BE2C (cell line): ENCODE measurements at regions not wholly inside any gene's neighbourhood (a gene's known extent, or its start where the extent isn't known, plus 50 kb on each side); places are given as distances from the start of the nearest gene placed in this dataset.

Source experiments
- DNase-seq: peaks from one replicate; pipeline ENCODE4 v3.0.0-alpha.2; 2020
- H3K27me3 ChIP-seq: fragments of 250-450 bp; sonication (Bioruptor Pico); 2 replicates; pipeline ENCODE4 v1.5.1; 2020; ENCODE audit warnings: mild to moderate bottlenecking
- H3K36me3 ChIP-seq: fragments of 250-450 bp; sonication (Bioruptor Pico); 2 replicates; pipeline ENCODE4 v1.5.1; 2020; ENCODE audit warnings: mild to moderate bottlenecking
- H3K4me1 ChIP-seq: fragments of 250-450 bp; sonication (Bioruptor Pico); 2 replicates; pipeline ENCODE4 v1.5.1; 2020
- H3K4me3 ChIP-seq: 2 replicates; pipeline ENCODE4 v1.5.1; 2011; ENCODE audit warnings: low read depth, low read length
- H3K9me3 ChIP-seq: fragments of 250-450 bp; sonication (Bioruptor Pico); 2 replicates; pipeline ENCODE4 v1.5.1; 2020
- CTCF ChIP-seq: IDR thresholded peaks from 2 replicates; pipeline ENCODE4 v1.5.1; 2012; ENCODE audit warnings: mild to moderate bottlenecking, low read depth, low read length

DNA sequence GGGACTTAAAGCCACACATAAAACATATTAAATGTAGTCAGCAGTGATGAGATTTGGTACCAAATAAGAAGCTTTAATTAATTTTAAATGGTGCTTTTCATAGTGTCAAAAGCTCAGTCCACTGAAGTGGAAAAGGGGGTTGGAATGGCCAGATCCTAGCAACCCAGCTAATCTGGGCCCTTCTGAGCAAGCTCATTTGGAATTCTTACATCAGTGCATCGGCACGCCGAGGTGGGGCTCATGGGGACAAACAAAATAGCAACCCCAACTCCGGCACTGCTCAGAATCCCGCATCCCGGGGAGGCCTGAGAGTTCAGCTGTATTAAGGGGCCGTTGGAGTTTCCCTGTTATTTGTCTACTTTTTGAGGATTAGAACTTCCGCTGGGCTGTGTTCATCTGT is 526.4 kb downstream of the SOX2 start:
- H3K36me3 ChIP-seq, result no peaks in the 10 kb centered on the region
- no peaks in the 10 kb centered on the region for H3K27me3 ChIP-seq
- H3K9me3 ChIP-seq, result no peaks in the 10 kb centered on the region
- no peak for TF ChIP-seq CTCF
- peaks cover 18% of the 10 kb centered on the region for H3K4me1 ChIP-seq
- DNase-seq, result no peak
- no peak overlapping the region for H3K4me3 ChIP-seq

DNA sequence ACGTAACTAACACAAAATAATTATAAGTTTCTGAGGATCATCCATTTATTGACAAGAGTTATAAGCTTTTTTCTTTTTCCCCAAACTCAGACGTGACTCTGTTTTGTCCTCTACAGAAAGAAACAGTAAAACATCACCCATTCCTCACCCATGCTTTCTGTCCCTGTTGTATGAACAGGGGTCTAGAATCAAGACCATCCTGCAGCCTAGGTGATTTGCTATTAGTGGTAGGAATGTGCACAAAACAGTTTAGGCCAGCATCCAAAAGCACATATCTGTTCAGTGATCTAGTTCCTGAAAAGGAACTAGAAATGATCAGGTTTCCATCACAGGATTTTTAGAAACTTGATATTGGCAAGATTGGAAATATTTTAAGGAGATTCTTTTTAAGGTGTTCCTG is 527.6 kb downstream of the SOX2 start:
- Histone ChIP-seq H3K4me1 (peaks cover 23% of the 10 kb centered on the region), H3K9me3 (no peaks in the 10 kb centered on the region), H3K36me3 (no peaks in the 10 kb centered on the region), H3K27me3 (no peaks in the 10 kb centered on the region), H3K4me3 (no peak overlapping the region)
- 0 out of 2 replicates have a peak, but pooled peaks have one; percentile 19 for TF ChIP-seq CTCF
- no peak for DNase-seq

DNA sequence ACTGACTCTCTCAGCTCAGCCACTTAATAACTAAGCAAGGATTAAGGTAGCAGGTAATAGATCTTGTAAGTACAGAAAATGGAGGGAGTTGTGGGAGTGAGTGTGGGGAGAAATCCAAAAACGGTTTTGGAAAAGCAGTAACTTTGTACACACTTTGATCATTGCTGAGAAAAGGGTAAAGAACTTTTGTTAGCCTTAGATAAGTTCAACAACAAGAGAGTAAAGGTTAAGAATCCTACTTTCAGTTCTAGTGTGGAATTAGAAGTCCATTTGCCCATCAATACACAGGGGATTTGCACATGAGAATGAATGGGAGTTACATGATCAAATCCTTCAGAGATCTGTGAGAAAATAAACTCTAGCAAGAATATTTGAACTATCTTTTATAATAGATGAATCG is 528.7 kb downstream of the SOX2 start:
- Histone ChIP-seq H3K9me3 (no peaks in the 10 kb centered on the region), H3K4me3 (no peak overlapping the region), H3K27me3 (no peaks in the 10 kb centered on the region), H3K36me3 (no peaks in the 10 kb centered on the region), H3K4me1 (peaks cover 23% of the 10 kb centered on the region)
- TF ChIP-seq CTCF, result no peak
- DNase-seq, result no peak

- no peaks in the 10 kb centered on the region for H3K27me3 ChIP-seq
- peaks cover 23% of the 10 kb centered on the region for H3K4me1 ChIP-seq
- H3K4me3 ChIP-seq, result no peak overlapping the region
- TF ChIP-seq CTCF, result no peak
- no peak for DNase-seq
- no peaks in the 10 kb centered on the region for H3K36me3 ChIP-seq
- H3K9me3 ChIP-seq, result no peaks in the 10 kb centered on the region
Measured at GRCh38 chr3:182241196-182241765, 529.6 kb downstream of the SOX2 start.

- TF ChIP-seq CTCF, result no peak
- H3K9me3 ChIP-seq, result no peaks in the 10 kb centered on the region
- no peaks in the 10 kb centered on the region for H3K36me3 ChIP-seq
- H3K4me1 ChIP-seq, result peaks cover 23% of the 10 kb centered on the region
- no peak overlapping the region for H3K4me3 ChIP-seq
- peak; percentile 36 for DNase-seq
- H3K27me3 ChIP-seq, result no peaks in the 10 kb centered on the region
Measured at GRCh38 chr3:182241766-182242488, 530.2 kb downstream of the SOX2 start.

- TF ChIP-seq CTCF, result no peak
- DNase-seq, result no peak
- no peaks in the 10 kb centered on the region for H3K27me3 ChIP-seq
- H3K4me3 ChIP-seq, result no peak overlapping the region
- H3K4me1 ChIP-seq, result peaks cover 23% of the 10 kb centered on the region
- H3K36me3 ChIP-seq, result no peaks in the 10 kb centered on the region
- no peaks in the 10 kb centered on the region for H3K9me3 ChIP-seq
Measured at GRCh38 chr3:182242489-182242942, 530.8 kb downstream of the SOX2 start.
